Natural killer cell (primary cell): ENCODE measurements at regions not wholly inside any gene's neighbourhood (a gene's known extent, or its start where the extent isn't known, plus 50 kb on each side); places are given as distances from the start of the nearest gene placed in this dataset.

Source experiments
- ATAC-seq, 3 donors: fragments of 150-1000 bp in 2 of 3; fragments of 200-7000 bp in 1 of 3; cut with Tn5 transposase; 1 replicate in 1 of 3; 2 replicates in 2 of 3; pipeline ENCODE4 v1.10.0; 2021; ENCODE audit warnings: mild to moderate bottlenecking in 2 of 3, moderate library complexity in 2 of 3
- DNase-seq, 2 donors: peaks; one replicate each; pipeline versions ENCODE4 v3.0.0 to v3.0.0-alpha.2; 2013 to 2021; ENCODE audit warnings: mixed read lengths in 1 of 2
- H3K27ac ChIP-seq: one replicate; pipeline ENCODE4 v1.5.1; 2013; ENCODE audit warnings: mild to moderate bottlenecking, low read length
- H3K27me3 ChIP-seq: one replicate; pipeline ENCODE4 v1.6.1; 2013; ENCODE audit warnings: low read length; ENCODE audit not compliant: control insufficient read depth, insufficient read depth
- H3K36me3 ChIP-seq: one replicate; pipeline ENCODE4 v1.6.1; 2013; ENCODE audit warnings: low read length; ENCODE audit not compliant: control insufficient read depth, insufficient read depth
- H3K4me1 ChIP-seq: one replicate; pipeline ENCODE4 v1.6.1; 2013; ENCODE audit warnings: low read length; ENCODE audit not compliant: control insufficient read depth, insufficient read depth
- H3K4me3 ChIP-seq: one replicate; pipeline ENCODE4 v1.5.1; 2013; ENCODE audit warnings: low read length
- H3K9me3 ChIP-seq: one replicate; pipeline ENCODE4 v1.6.1; 2013; ENCODE audit warnings: low read length; ENCODE audit not compliant: control insufficient read depth, insufficient read depth
- H3K27ac Mint-ChIP-seq, 2 donors: one replicate each; pipeline ENCODE4 v1.8.0; 2022; ENCODE audit warnings: mild to moderate bottlenecking in 2 of 2, mixed read lengths in 2 of 2, moderate library complexity in 1 of 2
- H3K27me3 Mint-ChIP-seq, 2 donors: one replicate each; pipeline ENCODE4 v1.8.0; 2022; ENCODE audit warnings: low read depth in 2 of 2, mixed read lengths in 2 of 2
- H3K36me3 Mint-ChIP-seq: one replicate; pipeline ENCODE4 v1.8.0; 2022; ENCODE audit warnings: mixed read lengths
- H3K4me1 Mint-ChIP-seq, 2 donors: one replicate each; pipeline ENCODE4 v1.8.0; 2022; ENCODE audit warnings: mixed read lengths in 2 of 2
- H3K4me3 Mint-ChIP-seq: one replicate; pipeline ENCODE4 v1.8.0; 2022; ENCODE audit warnings: mild to moderate bottlenecking, moderate library complexity, mixed read lengths
- H3K9me3 Mint-ChIP-seq, 2 donors: one replicate each; pipeline ENCODE4 v1.8.0; 2022; ENCODE audit warnings: mixed read lengths in 2 of 2
- WGBS: methylation state at CpG from one replicate; pipeline ENCODE4 v1.1.7; 2013; ENCODE audit warnings: missing lambda C conversion rate; ENCODE audit not compliant: insufficient coverage; 5-methylcytosine and 5-hydroxymethylcytosine counted together
- intact Hi-C: fragments of 100-400 bp; cut with micrococcal nuclease; formaldehyde crosslinking; loops from one replicate; pipeline ENCODE4 v1.14.2; 2022
- TF ChIP-seq, protein P1 (sequence below): fragments of 200-600 bp; IDR thresholded peaks from one replicate; pipeline ENCODE4 v1.8.0; 2022; ENCODE audit warnings: antibody characterized with exemption

DNA sequence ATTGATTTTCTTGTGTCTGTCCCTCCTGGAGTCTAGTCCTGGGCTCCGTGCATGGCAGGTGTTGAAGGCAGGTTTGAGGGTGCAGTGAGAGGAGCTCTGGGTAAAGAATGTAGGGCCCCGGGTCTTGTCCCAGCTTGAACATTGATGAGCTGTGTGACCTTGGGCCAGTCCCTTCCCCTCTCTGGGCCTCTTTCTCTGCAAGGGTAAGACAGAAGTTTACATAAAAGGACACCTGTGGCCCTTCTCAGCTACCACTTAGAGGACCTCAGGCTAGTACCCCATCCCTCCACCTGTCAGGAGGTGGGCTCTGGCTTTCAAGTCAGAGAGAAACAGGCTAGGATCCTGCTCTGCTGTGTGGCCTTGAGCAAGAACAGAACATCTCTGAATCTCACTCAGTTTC lies 55.3 kb upstream of the CTNNBL1 start:
- no peaks in the 10 kb centered on the region for H3K4me1 ChIP-seq
- no peaks in the 10 kb centered on the region for H3K9me3 ChIP-seq
- Mint-ChIP-seq H3K36me3 (no peaks in the 10 kb centered on the region), H3K4me3 (no peak overlapping the region), H3K27ac (no peak overlapping the region), H3K4me1 (no peaks in the 10 kb centered on the region), H3K9me3 (no peaks in the 10 kb centered on the region), H3K27me3 (peaks cover 30 to 39% of the 10 kb centered on the region in 2 donors)
- 80% methylated on average over 2 of the region's 2 CpGs for WGBS
- intact Hi-C loops: no loop called here
- H3K27ac ChIP-seq: no peak overlapping the region
- DNase-seq (no peak), ATAC-seq (no peak)
- H3K27me3 ChIP-seq: peaks cover 3% of the 10 kb centered on the region
- no peaks in the 10 kb centered on the region for H3K36me3 ChIP-seq
- no peak overlapping the region for H3K4me3 ChIP-seq
- TF ChIP-seq, protein P1, sequence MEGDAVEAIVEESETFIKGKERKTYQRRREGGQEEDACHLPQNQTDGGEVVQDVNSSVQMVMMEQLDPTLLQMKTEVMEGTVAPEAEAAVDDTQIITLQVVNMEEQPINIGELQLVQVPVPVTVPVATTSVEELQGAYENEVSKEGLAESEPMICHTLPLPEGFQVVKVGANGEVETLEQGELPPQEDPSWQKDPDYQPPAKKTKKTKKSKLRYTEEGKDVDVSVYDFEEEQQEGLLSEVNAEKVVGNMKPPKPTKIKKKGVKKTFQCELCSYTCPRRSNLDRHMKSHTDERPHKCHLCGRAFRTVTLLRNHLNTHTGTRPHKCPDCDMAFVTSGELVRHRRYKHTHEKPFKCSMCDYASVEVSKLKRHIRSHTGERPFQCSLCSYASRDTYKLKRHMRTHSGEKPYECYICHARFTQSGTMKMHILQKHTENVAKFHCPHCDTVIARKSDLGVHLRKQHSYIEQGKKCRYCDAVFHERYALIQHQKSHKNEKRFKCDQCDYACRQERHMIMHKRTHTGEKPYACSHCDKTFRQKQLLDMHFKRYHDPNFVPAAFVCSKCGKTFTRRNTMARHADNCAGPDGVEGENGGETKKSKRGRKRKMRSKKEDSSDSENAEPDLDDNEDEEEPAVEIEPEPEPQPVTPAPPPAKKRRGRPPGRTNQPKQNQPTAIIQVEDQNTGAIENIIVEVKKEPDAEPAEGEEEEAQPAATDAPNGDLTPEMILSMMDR: no peak

DNA sequence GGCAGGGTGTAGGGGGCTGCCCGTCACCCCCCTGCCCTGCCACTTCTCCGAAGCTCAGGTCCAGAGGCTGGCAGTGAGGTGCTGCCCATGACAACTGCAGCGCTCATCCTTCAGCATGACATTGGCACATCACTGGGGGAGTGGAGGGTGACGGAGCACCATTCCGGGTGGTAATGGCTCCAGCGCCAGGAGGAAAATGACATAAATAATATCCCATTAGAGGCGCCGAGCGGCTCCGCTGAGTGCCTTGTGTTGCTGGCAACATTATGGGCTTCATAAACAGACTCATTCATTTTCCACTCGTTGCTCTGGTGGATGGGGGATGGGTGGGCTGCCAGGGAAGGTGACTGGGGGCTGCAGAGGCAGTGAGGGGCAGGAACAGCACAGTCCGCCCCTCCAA lies 56.9 kb upstream of the CTNNBL1 start:
- Mint-ChIP-seq H3K4me3 (no peak overlapping the region), H3K36me3 (no peaks in the 10 kb centered on the region), H3K9me3 (no peaks in the 10 kb centered on the region), H3K27me3 (peaks cover 30 to 52% of the 10 kb centered on the region in 2 donors), H3K4me1 (no peaks in the 10 kb centered on the region), H3K27ac (no peak overlapping the region)
- Histone ChIP-seq H3K4me1 (no peaks in the 10 kb centered on the region), H3K27me3 (peaks cover 3% of the 10 kb centered on the region), H3K27ac (no peak overlapping the region), H3K9me3 (no peaks in the 10 kb centered on the region), H3K36me3 (no peaks in the 10 kb centered on the region), H3K4me3 (no peak overlapping the region)
- no peak for DNase-seq
- no peak for ATAC-seq
- 87% methylated on average over 12 of the region's 12 CpGs for WGBS
- TF ChIP-seq, protein P1: no peak
- intact Hi-C loops: no loop called here

DNA sequence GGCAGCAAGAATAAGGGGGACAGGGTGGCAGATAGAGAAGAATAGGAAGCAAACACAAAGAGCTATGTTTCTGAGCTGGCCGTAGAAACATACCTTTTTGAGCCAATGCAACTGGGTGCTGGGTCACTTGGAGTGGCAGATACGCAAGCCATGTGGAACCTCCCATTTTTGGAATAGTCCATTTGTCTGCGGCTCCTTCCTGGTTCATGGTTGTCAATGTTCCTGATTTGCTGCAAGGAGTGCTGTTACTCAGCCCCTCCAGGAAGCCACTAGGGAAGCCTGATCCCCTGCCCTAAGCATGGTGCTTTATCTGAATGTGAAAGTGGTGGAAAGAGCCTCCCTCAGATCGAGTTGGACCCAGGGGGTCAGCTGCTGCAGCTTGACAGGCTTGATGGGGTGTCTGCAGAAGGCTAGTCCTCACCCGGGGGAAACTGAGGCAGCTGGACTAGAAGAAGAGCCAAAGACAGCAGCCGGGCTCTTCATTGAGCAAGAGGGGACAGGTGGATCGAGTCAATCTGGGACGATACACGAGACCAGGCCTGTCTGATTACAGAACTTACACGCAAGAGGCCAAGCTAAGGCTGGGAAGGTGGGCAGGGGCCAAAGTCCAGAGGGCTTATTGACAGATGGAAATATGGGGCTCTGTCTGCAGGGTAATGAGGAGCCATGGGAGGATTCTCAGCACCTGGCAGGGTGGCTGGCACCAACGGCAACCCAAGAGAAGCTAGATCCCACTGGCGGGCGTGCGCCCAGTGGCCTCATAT lies 57.4 kb upstream of the CTNNBL1 start:
- Mint-ChIP-seq H3K27me3 (peaks cover 29 to 56% of the 10 kb centered on the region in 2 donors), H3K4me1 (no peaks in the 10 kb centered on the region), H3K4me3 (no peak overlapping the region), H3K9me3 (no peaks in the 10 kb centered on the region), H3K36me3 (no peaks in the 10 kb centered on the region), H3K27ac (no peak overlapping the region)
- Histone ChIP-seq H3K36me3 (no peaks in the 10 kb centered on the region), H3K4me3 (no peak overlapping the region), H3K27ac (no peak overlapping the region), H3K9me3 (no peaks in the 10 kb centered on the region), H3K27me3 (peaks cover 3% of the 10 kb centered on the region), H3K4me1 (no peaks in the 10 kb centered on the region)
- WGBS: 81% methylated on average over 14 of the region's 14 CpGs
- TF ChIP-seq, protein P1: no peak
- ATAC-seq (no peak), DNase-seq (no peak)
- intact Hi-C loops: no loop called here

DNA sequence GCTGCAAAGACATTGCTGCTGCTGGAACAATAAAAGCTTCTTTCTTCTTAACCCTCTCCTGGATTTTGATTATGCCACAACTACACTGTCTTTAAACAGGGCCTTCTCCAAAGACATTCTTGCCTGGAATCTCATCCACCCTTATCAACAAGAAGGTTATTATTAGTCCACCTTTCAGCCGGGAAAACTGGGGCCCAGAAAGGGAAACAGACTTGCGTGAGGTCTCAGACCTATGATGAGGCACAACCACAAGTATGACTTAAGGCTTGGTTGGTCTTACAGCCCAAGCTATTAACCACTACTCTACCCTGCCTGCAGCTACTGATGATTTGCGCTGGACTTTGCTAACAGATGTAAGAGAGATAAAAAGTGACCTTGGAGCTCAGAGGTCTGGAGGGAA lies 62.8 kb upstream of the CTNNBL1 start:
- Mint-ChIP-seq H3K4me3 (no peak overlapping the region), H3K9me3 (no peaks in the 10 kb centered on the region)

More for the DNA sequence above, 62.8 kb upstream of the CTNNBL1 start:
- DNase-seq: no peak
- H3K27ac ChIP-seq: no peak overlapping the region
- intact Hi-C loops: no loop called here
- H3K9me3 ChIP-seq: peaks cover 2% of the 10 kb centered on the region
- TF ChIP-seq, protein P1: no peak
- H3K36me3 Mint-ChIP-seq: no peaks in the 10 kb centered on the region
- no peak for ATAC-seq
- no peaks in the 10 kb centered on the region for H3K4me1 ChIP-seq
- no peak overlapping the region for H3K4me3 ChIP-seq
- 63% methylated on average over 3 of the region's 3 CpGs for WGBS
- peaks cover 39 to 70% of the 10 kb centered on the region in 2 donors for H3K27me3 Mint-ChIP-seq
- H3K27me3 ChIP-seq: no peaks in the 10 kb centered on the region
- H3K27ac Mint-ChIP-seq: no peak overlapping the region
- H3K4me1 Mint-ChIP-seq: no peaks in the 10 kb centered on the region
- no peaks in the 10 kb centered on the region for H3K36me3 ChIP-seq
